HG03378 (cell line): ENCODE measurements at regions not wholly inside any gene's neighbourhood (a gene's known extent, or its start where the extent isn't known, plus 50 kb on each side); places are given as distances from the start of the nearest gene placed in this dataset.
"Not testable (repeated sequence)": the region's sequence is repeated elsewhere in the genome, so short reads cannot be mapped to it uniquely, and the experiment has no call there.

Source experiments
- ATAC-seq: cut with Tn5 transposase; IDR thresholded peaks from one replicate; pipeline ENCODE4 v1.9.1; 2021; ENCODE audit warnings: mild to moderate bottlenecking, moderate library complexity; ENCODE audit not compliant: unreplicated experiment

DNA sequence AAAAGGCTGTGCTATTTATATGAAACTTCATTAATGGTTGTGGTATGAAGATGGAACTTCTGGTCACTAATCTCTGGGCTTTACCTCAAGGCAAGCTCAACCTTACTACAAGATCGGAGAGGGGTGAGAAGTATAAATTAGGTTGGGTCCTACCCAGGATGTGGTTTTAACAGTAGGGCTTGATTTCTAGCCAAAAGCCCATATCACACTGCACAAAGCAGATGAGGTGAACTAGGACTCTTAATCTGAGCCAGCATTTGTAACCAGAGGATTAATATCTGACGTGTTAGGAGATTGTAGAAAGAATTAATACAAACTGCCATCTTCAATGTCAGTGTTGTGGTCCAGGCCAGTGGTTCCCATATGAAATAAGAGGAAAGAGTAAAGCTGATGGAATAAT is 86.4 kb upstream of the RGPD4 start:
- no peak for ATAC-seq

- no peak for ATAC-seq
Measured at GRCh38 chr2:107742460-107743027, 84.1 kb upstream of the RGPD4 start.

DNA sequence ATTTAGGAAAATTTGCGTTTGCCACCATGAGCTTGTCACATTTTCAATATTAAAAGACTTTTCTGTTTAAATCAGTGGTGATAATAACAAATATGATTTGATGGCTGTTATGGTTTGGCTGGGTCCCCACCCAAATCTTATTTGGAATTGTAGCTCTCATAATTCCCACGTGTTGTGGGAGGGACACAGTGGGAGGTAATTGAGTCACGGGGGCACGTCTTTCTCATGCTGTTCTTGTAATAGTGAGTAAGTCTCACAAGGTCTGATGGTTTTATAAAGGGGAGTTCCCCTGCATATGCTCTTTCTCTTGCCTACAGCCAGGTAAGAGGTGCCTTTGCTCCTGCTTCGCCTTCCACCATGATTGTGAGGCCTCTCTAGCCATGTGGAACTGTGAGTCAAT is 83.4 kb upstream of the RGPD4 start:
- no peak for ATAC-seq

DNA sequence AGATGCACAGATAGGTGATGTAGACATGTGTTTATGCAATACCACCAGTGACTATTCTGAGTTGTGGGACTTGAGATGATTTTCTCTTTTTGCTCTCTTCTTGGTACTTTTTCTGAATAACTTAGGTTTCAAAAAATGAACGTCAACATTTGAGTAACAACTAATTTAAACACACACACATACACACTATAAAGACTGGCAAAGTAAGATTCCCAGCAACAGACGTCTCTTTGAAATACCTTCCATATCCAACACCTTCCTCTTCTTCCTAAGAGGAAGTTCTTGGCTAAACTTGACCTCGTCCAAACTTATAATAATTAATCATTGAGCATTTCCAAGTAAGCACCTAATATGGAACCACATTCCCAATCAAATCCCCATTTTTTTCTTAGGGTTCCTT is 81.6 kb upstream of the RGPD4 start:
- ATAC-seq: no peak

DNA sequence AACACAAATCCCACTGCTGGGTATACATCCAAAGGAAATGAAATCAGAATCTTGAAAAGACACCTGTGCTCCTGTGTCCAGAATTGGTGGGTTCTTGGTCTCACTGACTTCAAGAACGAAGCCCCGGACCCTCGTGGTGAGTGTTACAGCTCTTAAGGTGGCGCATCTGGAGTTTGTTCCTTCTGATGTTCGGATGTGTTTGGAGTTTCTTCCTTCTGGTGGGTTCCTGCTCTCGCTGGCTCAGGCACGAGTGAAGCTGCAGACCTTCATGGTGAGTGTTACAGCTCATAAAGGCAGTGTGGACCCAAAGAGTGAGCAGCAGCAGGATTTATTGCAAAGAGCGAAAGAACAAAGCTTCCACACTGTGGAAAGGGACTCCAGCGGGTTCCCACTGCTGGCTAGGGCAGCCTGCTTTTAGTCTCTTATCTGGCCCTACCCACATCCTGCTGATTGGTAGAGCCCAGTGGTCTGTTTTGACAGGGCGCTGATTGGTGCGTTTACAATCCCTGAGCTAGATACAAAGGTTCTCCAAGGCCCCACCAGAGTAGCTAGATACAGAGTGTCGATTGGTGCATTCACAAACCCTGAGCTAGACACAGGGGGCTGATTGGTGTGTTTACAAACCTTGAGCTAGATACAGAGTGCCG is 80.0 kb upstream of the RGPD4 start:
- not testable (repeated sequence) for ATAC-seq

GRCh38 chr2:107747199-107747963 is 79.3 kb upstream of the RGPD4 start:
- not testable (repeated sequence) for ATAC-seq

DNA sequence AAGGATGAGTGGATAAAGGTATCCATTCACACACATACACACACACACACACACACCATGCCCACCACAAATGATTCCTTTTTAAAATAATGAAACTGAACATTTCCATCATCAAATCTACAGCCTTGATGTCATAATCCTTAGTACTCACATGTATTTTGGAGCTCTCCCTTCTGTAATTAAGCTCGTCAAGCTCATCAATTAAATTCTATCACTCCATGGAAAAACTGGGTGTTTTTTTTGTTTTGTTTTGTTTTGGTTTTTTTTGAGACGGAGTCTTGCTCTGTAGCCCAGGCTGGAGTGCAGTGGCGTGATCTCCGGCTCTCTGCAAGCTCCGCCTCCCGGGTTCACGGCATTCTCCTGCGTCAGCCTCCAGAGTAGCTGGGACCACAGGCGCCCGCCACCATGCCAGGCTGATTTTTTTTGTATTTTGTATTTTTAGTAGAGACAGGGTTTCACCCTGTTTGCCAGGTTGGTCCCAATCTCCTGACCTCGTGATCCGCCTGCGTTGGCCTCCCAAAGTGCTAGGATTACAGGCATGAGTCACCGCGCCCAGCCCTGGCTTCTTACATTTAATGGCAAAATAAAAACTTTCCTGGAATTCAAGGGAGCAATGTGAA is 78.6 kb upstream of the RGPD4 start:
- ATAC-seq: no peak

DNA sequence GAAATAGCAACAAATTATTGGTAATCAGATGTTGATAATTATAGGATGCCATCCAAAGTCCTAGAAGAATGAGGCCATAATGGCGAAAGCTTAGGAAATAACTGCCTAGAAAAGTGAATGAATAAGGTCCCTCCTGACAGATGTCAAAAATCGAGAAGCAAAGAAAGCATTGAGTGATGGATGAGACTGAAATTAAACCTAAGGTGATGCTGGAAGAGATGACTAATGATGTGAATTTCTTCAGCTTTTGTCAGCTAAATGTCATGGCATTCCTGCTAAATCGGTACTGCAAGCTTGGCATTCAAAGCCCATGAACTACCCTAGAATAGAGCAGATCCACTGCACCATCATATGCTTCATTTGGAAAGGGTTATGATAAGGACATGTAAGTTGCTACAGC is 74.8 kb upstream of the RGPD4 start:
- ATAC-seq: no peak

DNA sequence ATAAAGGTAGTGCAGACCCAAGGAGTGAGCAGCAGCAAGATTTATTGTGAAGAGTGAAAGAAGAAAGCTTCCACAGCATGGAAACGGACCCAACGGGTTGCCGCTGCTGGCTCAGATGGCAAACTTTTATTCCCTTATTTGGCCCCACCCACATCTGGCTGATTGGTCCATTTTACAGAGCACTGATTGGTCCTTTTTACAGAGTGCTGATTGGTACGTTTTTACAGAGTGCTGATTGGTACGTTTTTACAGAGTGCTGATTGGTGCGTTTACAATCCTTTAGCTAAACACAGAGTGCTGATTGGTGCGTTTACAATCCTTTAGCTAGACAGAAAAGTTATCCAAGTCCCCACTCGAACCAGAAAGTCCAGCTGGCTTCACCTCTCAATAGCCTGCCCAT is 72.9 kb upstream of the RGPD4 start:
- ATAC-seq: not testable (repeated sequence)

GRCh38 chr2:107757223-107757622 is 69.5 kb upstream of the RGPD4 start:
- no peak for ATAC-seq

DNA sequence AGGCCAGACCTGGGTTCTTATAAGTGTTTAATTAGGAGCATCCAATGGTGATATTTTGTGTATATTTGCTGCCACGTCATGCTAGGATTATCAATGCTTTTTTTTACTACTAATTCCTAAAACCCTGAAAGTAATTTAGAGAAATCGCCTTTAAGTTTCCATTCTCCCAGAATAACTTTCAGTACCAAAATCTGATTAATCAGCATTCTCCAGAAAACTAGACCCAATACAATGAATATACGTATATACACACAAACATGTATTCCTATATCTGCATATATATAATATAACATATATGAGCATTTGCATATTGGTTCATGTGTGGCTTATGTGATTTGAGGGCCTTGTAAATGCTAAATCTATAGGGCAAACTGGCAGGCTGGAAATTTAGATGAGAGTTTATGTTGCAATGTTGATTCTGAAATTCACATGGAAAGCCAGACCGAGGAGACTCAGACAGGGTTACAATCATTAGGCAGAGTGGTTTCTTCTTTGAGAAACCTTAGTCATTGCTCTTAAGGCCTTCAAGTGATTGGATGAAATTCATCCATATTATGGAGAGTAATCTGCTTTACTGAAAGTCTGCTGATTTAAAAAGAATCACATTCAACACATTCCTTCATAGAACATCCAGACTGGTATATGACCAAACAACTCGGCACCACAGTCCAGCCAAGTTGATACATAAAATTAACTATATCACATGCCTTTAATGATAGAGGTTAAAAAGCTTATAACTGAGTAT is 65.9 kb upstream of the RGPD4 start:
- ATAC-seq: no peak

DNA sequence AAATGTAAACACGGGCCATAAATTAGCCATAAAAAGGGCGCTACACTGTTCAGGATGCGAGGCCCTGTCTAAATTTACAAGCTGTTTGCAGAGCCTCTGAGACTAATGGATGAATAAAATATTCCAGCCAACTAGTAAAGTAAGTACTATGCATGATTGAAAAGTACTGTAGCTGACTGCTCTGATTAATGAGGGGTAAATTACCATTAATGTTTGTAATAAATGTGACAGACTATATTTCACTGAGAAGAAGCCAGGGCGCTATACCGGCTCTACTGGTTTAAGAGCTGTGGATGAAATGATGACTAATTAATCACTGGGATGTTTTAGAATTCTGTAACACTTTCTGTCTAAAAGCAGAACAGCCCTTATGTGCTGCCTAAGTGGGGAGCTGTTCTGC is 54.3 kb upstream of the RGPD4 start:
- ATAC-seq: no peak

DNA sequence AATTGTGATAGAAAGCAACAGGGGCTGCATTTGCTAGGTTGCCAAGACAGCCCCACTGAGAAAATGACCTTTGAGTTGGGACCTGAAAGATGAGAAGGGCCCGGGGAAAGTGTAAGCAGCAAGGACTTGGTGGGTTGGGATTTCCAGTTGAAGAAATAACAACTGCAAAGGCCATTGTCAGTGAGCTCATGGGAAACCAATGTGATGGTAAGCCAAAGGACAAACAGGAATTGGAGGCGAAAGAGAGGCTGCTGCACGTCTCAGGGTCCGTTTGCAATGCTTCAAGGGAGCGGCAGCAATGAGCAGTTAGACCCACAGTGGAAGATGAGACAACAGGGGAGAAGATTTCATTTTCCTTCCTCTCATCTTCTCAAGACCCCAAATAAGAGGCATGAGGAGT is 51.5 kb upstream of the RGPD4 start:
- no peak for ATAC-seq

DNA sequence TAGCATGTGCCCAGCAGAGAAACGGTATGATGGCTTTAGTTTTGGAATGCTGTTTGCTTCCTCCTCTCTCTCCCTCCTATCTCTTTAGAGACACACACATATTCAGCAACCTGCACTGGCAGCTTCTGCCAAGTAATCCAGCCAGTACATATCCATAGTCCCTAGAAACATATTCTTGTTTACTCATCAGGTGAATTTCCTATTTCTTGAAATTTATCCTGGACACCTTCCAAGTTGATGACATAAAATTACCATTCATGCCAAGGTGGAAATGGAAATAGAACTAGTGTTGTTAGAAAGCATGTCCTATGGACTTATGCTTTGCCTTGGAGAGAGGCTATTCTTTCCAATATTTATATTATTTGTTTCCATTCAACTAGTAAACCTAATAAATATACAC is 50.9 kb upstream of the RGPD4 start:
- no peak for ATAC-seq

DNA sequence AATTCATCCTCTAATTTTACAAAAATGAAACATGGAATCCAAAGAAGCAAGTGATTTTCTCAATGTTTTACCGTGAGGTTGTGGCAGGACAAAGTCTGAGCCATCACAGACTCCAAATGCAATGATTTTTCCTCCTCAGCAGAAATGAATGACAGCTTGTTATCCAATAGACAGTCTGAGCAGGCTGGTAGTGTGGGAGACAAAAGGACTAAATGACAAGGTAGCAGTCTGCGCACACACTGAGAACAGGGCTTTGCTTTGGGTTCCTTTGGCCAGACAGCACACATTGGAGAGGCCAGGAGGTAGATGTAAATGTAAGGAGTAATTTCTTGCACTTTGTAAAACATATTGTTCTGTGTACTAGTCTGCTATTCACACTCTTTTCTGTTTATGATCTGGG is 50.3 kb upstream of the RGPD4 start:
- ATAC-seq: no peak
